AG09309 (cell line): ENCODE measurements at regions not wholly inside any gene's neighbourhood (a gene's known extent, or its start where the extent isn't known, plus 50 kb on each side); places are given as distances from the start of the nearest gene placed in this dataset.

ENCODE experiments used
- DNase-seq: peaks from one replicate; pipeline ENCODE4 v3.0.0-alpha.2; 2010; ENCODE audit warnings: low read depth
- H3K4me3 ChIP-seq: 2 replicates; pipeline ENCODE4 v1.5.1; 2011; ENCODE audit warnings: mild to moderate bottlenecking, low read depth, low read length, moderate library complexity; ENCODE audit not compliant: control insufficient read depth
- CTCF ChIP-seq: IDR thresholded peaks from 2 replicates; pipeline ENCODE4 v1.5.1; 2011; ENCODE audit warnings: mild to moderate bottlenecking, low read depth, low read length, inconsistent platforms; ENCODE audit not compliant: insufficient read depth, control insufficient read depth; ENCODE audit errors: missing control alignments

GRCh38 chr4:37524267-37524666 lies 161.9 kb downstream of the RELL1 start:
- TF ChIP-seq CTCF, result no peak
- no peak overlapping the region for H3K4me3 ChIP-seq
- no peak for DNase-seq

GRCh38 chr4:37522996-37523395 lies 163.2 kb downstream of the RELL1 start:
- no peak for TF ChIP-seq CTCF
- no peak overlapping the region for H3K4me3 ChIP-seq
- no peak for DNase-seq

- no peak for DNase-seq
- H3K4me3 ChIP-seq, result no peak overlapping the region
- TF ChIP-seq CTCF, result no peak
These were observed 168.8 kb downstream of the RELL1 start for GRCh38 chr4:37517326-37517725.

GRCh38 chr4:37516057-37516775 lies 170.0 kb downstream of the RELL1 start:
- DNase-seq, result no peak
- TF ChIP-seq CTCF, result no peak
- H3K4me3 ChIP-seq, result no peak overlapping the region

- no peak for TF ChIP-seq CTCF
- DNase-seq, result no peak
These were observed 175.6 kb downstream of the RELL1 start for GRCh38 chr4:37510626-37511025.

GRCh38 chr4:37503261-37503660 lies 182.9 kb downstream of the RELL1 start:
- no peak overlapping the region for H3K4me3 ChIP-seq

More at GRCh38 chr4:37510626-37511025, 175.6 kb downstream of the RELL1 start:
- no peak overlapping the region for H3K4me3 ChIP-seq

More at GRCh38 chr4:37503261-37503660, 182.9 kb downstream of the RELL1 start:
- TF ChIP-seq CTCF, result no peak
- no peak for DNase-seq
